ENCODE measurements at regions not wholly inside any gene's neighbourhood (a gene's known extent, or its start where the extent isn't known, plus 50 kb on each side); places are given as distances from the start of the nearest gene placed in this dataset.
"Not testable (repeated sequence)": the region's sequence is repeated elsewhere in the genome, so short reads cannot be mapped to it uniquely, and the experiment has no call there.

GRCh38 chr1:65577982-65578381 is 157.5 kb downstream of the LEPR start:
- TF ChIP-seq CTCF (conservative IDR thresholded peaks at IDR 0.05; ENCODE audit: low read depth, low read length); EZH2 (IDR thresholded peaks at IDR 0.05; ENCODE audit: borderline replicate concordance, low read depth, low read length, poor library complexity, severe bottlenecking): not testable (repeated sequence)

Measured in A673 (cell line).